ENCODE measurements at regions not wholly inside any gene's neighbourhood (a gene's known extent, or its start where the extent isn't known, plus 50 kb on each side); places are given as distances from the start of the nearest gene placed in this dataset.
"Not testable (repeated sequence)": the region's sequence is repeated elsewhere in the genome, so short reads cannot be mapped to it uniquely, and the experiment has no call there.

DNA sequence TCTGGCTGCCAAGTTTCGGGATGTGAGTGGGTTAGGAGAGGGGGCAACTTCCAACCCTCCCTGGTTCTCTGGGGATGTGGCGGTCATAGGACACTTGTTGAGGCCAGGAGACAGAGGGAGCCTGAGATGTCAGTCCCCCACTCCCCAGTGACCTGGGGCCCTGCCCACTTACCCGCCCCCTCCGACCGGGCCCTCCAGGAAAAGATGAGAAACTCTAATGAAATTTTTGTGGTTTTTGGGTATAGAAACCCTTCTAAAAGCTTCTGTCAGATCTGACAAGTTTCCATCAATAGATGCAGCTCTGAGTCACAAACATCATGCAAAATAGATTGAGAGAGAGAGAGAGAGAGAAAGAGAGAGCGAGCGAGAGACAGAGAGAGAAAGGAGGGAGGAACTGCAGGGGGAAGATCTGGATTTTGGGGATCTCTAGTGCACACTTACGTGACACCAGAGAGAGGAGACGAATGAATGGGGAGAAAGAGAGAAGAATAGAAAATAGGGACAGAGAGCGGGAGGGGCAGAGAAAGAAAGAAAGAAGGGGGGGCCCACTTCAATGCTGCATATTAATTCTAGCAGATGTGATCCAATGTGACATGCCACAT lies 94.0 kb downstream of the PTPRS start:
- Mint-ChIP-seq H3K27me3 (ENCODE audit: low read depth) (no peaks in the 10 kb centered on the region), H3K4me3 (ENCODE audit: unreplicated experiment) (no peak overlapping the region), H3K9me3 (ENCODE audit: low read depth) (no peaks in the 10 kb centered on the region), H3K27ac (ENCODE audit: unreplicated experiment) (no peak overlapping the region), H3K36me3 (ENCODE audit: low read depth) (peaks cover 14% of the 10 kb centered on the region), H3K4me1 (ENCODE audit: low read depth) (no peaks in the 10 kb centered on the region)
- TF ChIP-seq, protein P1, sequence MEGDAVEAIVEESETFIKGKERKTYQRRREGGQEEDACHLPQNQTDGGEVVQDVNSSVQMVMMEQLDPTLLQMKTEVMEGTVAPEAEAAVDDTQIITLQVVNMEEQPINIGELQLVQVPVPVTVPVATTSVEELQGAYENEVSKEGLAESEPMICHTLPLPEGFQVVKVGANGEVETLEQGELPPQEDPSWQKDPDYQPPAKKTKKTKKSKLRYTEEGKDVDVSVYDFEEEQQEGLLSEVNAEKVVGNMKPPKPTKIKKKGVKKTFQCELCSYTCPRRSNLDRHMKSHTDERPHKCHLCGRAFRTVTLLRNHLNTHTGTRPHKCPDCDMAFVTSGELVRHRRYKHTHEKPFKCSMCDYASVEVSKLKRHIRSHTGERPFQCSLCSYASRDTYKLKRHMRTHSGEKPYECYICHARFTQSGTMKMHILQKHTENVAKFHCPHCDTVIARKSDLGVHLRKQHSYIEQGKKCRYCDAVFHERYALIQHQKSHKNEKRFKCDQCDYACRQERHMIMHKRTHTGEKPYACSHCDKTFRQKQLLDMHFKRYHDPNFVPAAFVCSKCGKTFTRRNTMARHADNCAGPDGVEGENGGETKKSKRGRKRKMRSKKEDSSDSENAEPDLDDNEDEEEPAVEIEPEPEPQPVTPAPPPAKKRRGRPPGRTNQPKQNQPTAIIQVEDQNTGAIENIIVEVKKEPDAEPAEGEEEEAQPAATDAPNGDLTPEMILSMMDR (IDR thresholded peaks at IDR 0.05), result no peak
- DNase-seq (ENCODE audit: low spot score), result no peak

DNA sequence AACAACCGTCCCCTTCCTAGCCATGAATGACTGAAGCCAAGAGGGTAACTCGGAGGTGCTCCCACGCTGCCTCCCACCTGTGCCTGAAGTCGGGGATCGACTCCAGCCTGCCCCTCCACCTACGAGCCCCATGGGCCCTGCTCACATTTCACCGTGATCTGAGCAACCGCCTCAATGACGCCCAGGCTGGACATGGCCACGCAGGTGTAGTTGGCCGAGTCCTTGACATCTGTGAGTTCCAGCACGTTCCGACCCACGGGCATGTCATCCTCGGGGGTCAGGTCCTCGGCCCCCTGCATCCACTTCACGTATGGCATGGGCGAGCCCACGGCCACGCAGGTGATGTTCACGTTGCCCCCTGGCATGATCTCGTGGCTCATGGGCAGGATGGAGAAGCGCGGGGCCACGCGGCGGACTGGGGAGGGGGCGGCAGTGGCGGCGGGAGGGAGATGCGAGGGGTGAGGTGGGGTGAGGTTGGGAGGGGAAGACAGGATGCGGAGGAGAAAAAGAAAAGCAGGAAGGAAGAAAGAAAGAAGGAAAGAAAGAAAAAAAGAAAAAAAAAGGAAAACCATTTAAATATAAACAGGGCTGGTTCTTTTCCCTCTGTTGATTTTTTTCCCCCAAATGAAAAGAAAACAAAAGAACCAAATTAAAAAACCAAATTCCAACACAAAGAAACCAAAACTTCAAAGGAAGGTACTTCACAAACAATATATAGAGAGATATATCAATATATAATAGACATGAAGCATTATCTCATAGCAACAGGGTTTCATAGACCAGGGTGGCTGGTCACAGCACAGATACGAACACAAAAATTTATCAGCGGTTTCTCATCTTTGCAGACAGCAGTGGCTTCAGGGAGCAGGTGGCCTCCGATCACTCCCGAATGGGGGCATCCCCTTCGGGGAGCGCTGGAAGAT lies 94.7 kb downstream of the PTPRS start:
- H3K27ac Mint-ChIP-seq (ENCODE audit: unreplicated experiment), result no peak overlapping the region

DNA sequence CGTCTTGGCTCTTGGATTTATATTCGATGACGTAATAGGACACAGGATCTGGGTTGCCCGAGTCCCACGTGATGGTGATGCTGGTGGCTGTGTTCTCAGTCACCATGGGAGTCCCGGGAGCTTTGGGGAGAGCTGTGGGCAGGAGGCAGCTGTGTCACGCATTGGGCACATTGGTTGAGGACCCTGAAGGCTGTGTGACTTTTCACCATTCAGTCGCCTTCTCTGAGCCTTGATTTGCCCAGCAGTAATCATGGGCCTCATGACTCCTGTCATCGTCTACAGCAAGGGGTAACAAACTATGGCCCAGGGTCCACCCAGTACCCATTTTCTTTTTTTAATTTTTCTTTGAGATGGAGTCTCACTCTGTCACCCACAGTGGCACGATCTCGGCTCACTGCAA lies 96.3 kb downstream of the PTPRS start:
- Mint-ChIP-seq H3K27me3 (ENCODE audit: low read depth) (no peaks in the 10 kb centered on the region), H3K4me1 (ENCODE audit: low read depth) (no peaks in the 10 kb centered on the region), H3K27ac (ENCODE audit: unreplicated experiment) (no peak overlapping the region), H3K36me3 (ENCODE audit: low read depth) (peaks cover 14% of the 10 kb centered on the region), H3K4me3 (ENCODE audit: unreplicated experiment) (no peak overlapping the region), H3K9me3 (ENCODE audit: low read depth) (no peaks in the 10 kb centered on the region)
- DNase-seq (ENCODE audit: low spot score), result no peak
- TF ChIP-seq, protein P1 (IDR thresholded peaks at IDR 0.05), result no peak

More for the DNA sequence above, 94.7 kb downstream of the PTPRS start:
- TF ChIP-seq, protein P1 (IDR thresholded peaks at IDR 0.05), result no peak
- Mint-ChIP-seq H3K4me1 (ENCODE audit: low read depth) (no peaks in the 10 kb centered on the region), H3K9me3 (ENCODE audit: low read depth) (no peaks in the 10 kb centered on the region), H3K27me3 (ENCODE audit: low read depth) (no peaks in the 10 kb centered on the region), H3K36me3 (ENCODE audit: low read depth) (peaks cover 14% of the 10 kb centered on the region), H3K4me3 (ENCODE audit: unreplicated experiment) (no peak overlapping the region)
- DNase-seq (ENCODE audit: low spot score), result no peak

DNA sequence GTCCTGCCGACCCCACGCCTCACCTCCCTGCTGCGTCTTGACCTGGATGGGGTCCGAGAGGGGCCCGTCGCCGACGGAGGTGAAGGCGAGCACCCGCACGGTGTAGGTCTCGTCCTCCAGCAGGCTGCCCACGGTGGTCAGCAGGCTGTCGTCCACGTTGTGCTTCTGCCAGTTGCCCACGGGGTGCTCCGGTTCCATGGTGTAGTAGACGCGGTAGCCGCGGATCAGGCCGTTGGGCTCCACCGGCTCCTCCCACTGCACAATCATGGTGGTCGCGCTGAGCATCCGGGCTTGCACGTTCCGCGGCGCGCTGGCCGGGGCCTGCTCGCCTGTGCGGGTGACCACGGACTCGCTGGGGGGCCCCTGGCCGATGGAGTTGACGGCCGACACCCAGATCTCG lies 96.7 kb downstream of the PTPRS start:
- Mint-ChIP-seq H3K36me3 (ENCODE audit: low read depth) (peaks cover 16% of the 10 kb centered on the region), H3K9me3 (ENCODE audit: low read depth) (no peaks in the 10 kb centered on the region), H3K27ac (ENCODE audit: unreplicated experiment) (no peak overlapping the region), H3K4me3 (ENCODE audit: unreplicated experiment) (no peak overlapping the region), H3K27me3 (ENCODE audit: low read depth) (no peaks in the 10 kb centered on the region), H3K4me1 (ENCODE audit: low read depth) (no peaks in the 10 kb centered on the region)
- DNase-seq (ENCODE audit: low spot score), result no peak
- TF ChIP-seq, protein P1 (IDR thresholded peaks at IDR 0.05), result no peak

DNA sequence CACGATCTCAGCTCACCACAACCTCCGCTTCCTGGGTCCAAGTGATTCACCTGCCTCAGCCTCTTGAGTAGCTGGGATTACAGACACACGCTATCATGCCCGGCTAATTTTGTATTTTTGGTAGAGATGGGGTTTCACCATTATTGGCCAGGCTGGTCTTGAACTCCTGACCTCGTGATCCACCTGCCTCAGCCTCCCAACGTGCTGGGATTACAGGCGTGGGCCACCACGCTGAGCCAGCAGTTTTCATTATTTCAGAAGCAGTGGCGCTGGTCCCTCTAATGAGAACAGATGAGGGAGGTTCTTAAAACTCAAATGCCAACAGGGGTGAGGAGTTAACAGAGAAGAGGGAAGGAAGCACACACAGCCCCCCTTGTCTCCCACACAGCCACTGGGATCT lies 98.7 kb downstream of the PTPRS start:
- not testable (repeated sequence) for H3K4me3 Mint-ChIP-seq (ENCODE audit: unreplicated experiment); H3K27ac Mint-ChIP-seq (ENCODE audit: unreplicated experiment); H3K9me3 Mint-ChIP-seq (ENCODE audit: low read depth); DNase-seq (ENCODE audit: low spot score); H3K27me3 Mint-ChIP-seq (ENCODE audit: low read depth); H3K4me1 Mint-ChIP-seq (ENCODE audit: low read depth)
- H3K36me3 Mint-ChIP-seq (ENCODE audit: low read depth), result peaks cover 14% of the 10 kb centered on the region
